ENCODE measurements at regions not wholly inside any gene's neighbourhood (a gene's known extent, or its start where the extent isn't known, plus 50 kb on each side); places are given as distances from the start of the nearest gene placed in this dataset.
A peak's percentile ranks its signal among the peaks of the same experiment; 100 is the strongest.

DNA sequence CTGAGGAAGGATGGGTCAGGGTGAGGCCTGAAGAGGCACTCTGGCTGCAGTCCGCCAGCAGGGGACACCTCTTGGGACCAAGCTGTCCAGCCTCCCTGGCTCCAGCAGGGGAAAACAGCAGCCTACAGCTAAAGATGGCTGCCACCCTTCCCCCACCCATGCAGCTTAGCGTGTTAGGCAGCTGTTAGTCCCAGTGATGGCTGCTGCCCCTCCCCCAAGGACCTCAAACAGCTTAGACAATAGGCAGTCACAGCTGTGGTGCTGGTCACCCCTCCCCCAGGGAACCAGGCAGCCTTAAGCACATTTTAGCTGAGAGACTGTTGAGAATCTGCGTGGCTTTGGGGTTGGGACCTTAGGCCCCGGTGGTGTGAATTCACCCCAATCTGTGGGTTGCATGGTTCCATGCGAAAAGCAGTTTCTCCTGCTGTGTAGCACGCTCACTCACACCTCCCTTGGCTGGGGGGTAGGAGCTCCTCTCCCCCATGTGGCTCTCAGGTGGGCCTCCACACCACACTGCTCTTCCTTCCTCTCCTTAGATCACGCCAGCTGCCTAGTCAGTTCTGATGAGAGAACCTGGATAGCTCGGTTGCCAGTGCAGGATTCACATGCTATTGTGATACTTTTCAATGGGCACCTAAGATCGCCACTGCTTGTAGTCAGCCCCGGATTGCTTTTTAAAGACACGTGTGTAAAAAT lies 140.5 kb upstream of the CADPS start:
- peak overlapping the region; percentile 30; the same call in 1 of the 2 replicates for H3K9ac ChIP-seq (ENCODE audit: low read length)
- H3K4me2 ChIP-seq (ENCODE audit: low read length), result no peak overlapping the region; the same call in 1 of the 2 replicates

DNA sequence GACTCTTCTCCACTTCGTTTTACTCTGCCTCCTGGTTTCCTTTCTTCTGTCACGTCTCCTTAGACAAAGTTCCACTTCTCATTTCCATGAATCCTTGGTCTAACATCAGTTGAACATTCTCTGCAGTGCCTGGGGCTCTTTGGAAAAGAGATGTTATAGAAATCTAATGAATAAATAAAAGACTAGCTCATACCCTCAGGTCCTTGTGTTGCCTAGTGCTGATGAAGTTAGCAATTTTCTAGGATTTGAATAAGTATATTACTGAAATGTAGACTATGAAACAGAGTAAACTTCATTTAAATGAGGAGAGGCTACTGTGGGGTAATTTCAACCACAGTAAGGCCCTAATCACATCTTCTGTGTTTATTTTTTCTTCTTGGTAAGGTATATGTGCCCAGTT lies 146.9 kb upstream of the CADPS start:
- H3K9me2 ChIP-seq (ENCODE audit: low read depth, low read length), result no peaks in the 10 kb centered on the region
- H3K79me2 ChIP-seq (ENCODE audit: insufficient read depth, low read length), result no peaks in the 10 kb centered on the region
- no peak overlapping the region for H2AFZ ChIP-seq (ENCODE audit: low read length)
- no peaks in the 10 kb centered on the region for H4K20me1 ChIP-seq (ENCODE audit: insufficient read depth, low read length)
- H3K9ac ChIP-seq (ENCODE audit: low read length), result no peak overlapping the region
- no peak overlapping the region for H3K4me3 ChIP-seq (ENCODE audit: low read depth, low read length, poor library complexity, severe bottlenecking)
- no peaks in the 10 kb centered on the region for H3K4me1 ChIP-seq (ENCODE audit: insufficient read depth, low read length, severe bottlenecking)
- TF ChIP-seq EZH2 (IDR thresholded peaks at IDR 0.05; ENCODE audit: borderline replicate concordance, low read length), result no peak
- no peaks in the 10 kb centered on the region for H3F3A ChIP-seq (ENCODE audit: insufficient read depth, low read length)
- H3K9me3 ChIP-seq (ENCODE audit: low read length), result 0 out of 2 replicates have a peak, but pooled peaks cover 2% of the 10 kb centered on the region
- H3K4me2 ChIP-seq (ENCODE audit: low read length), result no peak overlapping the region
- H3K36me3 ChIP-seq (ENCODE audit: insufficient read depth, low read length), result no peaks in the 10 kb centered on the region
- no peak overlapping the region for H3K27ac ChIP-seq (ENCODE audit: low read depth, low read length, poor library complexity, severe bottlenecking)
- no peaks in the 10 kb centered on the region for H3K27me3 ChIP-seq (ENCODE audit: insufficient read depth, low read length)

More for the DNA sequence above, 140.5 kb upstream of the CADPS start:
- TF ChIP-seq EZH2 (IDR thresholded peaks at IDR 0.05; ENCODE audit: borderline replicate concordance, low read length), result no peak
- TF ChIP-seq, protein P1, sequence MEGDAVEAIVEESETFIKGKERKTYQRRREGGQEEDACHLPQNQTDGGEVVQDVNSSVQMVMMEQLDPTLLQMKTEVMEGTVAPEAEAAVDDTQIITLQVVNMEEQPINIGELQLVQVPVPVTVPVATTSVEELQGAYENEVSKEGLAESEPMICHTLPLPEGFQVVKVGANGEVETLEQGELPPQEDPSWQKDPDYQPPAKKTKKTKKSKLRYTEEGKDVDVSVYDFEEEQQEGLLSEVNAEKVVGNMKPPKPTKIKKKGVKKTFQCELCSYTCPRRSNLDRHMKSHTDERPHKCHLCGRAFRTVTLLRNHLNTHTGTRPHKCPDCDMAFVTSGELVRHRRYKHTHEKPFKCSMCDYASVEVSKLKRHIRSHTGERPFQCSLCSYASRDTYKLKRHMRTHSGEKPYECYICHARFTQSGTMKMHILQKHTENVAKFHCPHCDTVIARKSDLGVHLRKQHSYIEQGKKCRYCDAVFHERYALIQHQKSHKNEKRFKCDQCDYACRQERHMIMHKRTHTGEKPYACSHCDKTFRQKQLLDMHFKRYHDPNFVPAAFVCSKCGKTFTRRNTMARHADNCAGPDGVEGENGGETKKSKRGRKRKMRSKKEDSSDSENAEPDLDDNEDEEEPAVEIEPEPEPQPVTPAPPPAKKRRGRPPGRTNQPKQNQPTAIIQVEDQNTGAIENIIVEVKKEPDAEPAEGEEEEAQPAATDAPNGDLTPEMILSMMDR (IDR thresholded peaks at IDR 0.05; ENCODE audit: low read length), result no peak
- H3K4me3 ChIP-seq (ENCODE audit: low read depth, low read length, poor library complexity, severe bottlenecking), result no peak overlapping the region
- no peaks in the 10 kb centered on the region for H3K27me3 ChIP-seq (ENCODE audit: insufficient read depth, low read length)
- H4K20me1 ChIP-seq (ENCODE audit: insufficient read depth, low read length), result no peaks in the 10 kb centered on the region
- no peaks in the 10 kb centered on the region for H3K9me3 ChIP-seq (ENCODE audit: low read length)
- peak overlapping the region; percentile 24; the same call in 1 of the 2 replicates for H2AFZ ChIP-seq (ENCODE audit: low read length)
- H3K79me2 ChIP-seq (ENCODE audit: insufficient read depth, low read length), result no peaks in the 10 kb centered on the region
- H3K4me1 ChIP-seq (ENCODE audit: insufficient read depth, low read length, severe bottlenecking), result peaks cover 18% of the 10 kb centered on the region
- no peaks in the 10 kb centered on the region for H3F3A ChIP-seq (ENCODE audit: insufficient read depth, low read length)
- no peaks in the 10 kb centered on the region; the same call in 1 of the 2 replicates for H3K36me3 ChIP-seq (ENCODE audit: insufficient read depth, low read length)
- H3K27ac ChIP-seq (ENCODE audit: low read depth, low read length, poor library complexity, severe bottlenecking), result peak overlapping the region; percentile 72
- H3K9me2 ChIP-seq (ENCODE audit: low read depth, low read length), result no peaks in the 10 kb centered on the region

GRCh38 chr3:63026722-63027121 lies 151.5 kb upstream of the CADPS start:
- H4K20me1 ChIP-seq (ENCODE audit: insufficient read depth, low read length), result no peaks in the 10 kb centered on the region
- no peak overlapping the region for H2AFZ ChIP-seq (ENCODE audit: low read length)
- no peaks in the 10 kb centered on the region; the same call in 1 of the 2 replicates for H3K36me3 ChIP-seq (ENCODE audit: insufficient read depth, low read length)
- H3K4me2 ChIP-seq (ENCODE audit: low read length), result no peak overlapping the region
- no peak overlapping the region for H3K4me3 ChIP-seq (ENCODE audit: low read depth, low read length, poor library complexity, severe bottlenecking)
- H3K4me1 ChIP-seq (ENCODE audit: insufficient read depth, low read length, severe bottlenecking), result no peaks in the 10 kb centered on the region
- TF ChIP-seq, protein P1 (IDR thresholded peaks at IDR 0.05; ENCODE audit: low read length), result no peak
- TF ChIP-seq EZH2 (IDR thresholded peaks at IDR 0.05; ENCODE audit: borderline replicate concordance, low read length), result no peak
- no peaks in the 10 kb centered on the region for H3K79me2 ChIP-seq (ENCODE audit: insufficient read depth, low read length)
- no peaks in the 10 kb centered on the region for H3K27me3 ChIP-seq (ENCODE audit: insufficient read depth, low read length)
- 0 out of 2 replicates have a peak, but pooled peaks cover 2% of the 10 kb centered on the region for H3K9me3 ChIP-seq (ENCODE audit: low read length)
- no peaks in the 10 kb centered on the region for H3F3A ChIP-seq (ENCODE audit: insufficient read depth, low read length)
- no peaks in the 10 kb centered on the region for H3K9me2 ChIP-seq (ENCODE audit: low read depth, low read length)
- no peak overlapping the region for H3K9ac ChIP-seq (ENCODE audit: low read length)
- no peak overlapping the region for H3K27ac ChIP-seq (ENCODE audit: low read depth, low read length, poor library complexity, severe bottlenecking)
